ENCODE measurements at regions not wholly inside any gene's neighbourhood (a gene's known extent, or its start where the extent isn't known, plus 50 kb on each side); places are given as distances from the start of the nearest gene placed in this dataset.

DNA sequence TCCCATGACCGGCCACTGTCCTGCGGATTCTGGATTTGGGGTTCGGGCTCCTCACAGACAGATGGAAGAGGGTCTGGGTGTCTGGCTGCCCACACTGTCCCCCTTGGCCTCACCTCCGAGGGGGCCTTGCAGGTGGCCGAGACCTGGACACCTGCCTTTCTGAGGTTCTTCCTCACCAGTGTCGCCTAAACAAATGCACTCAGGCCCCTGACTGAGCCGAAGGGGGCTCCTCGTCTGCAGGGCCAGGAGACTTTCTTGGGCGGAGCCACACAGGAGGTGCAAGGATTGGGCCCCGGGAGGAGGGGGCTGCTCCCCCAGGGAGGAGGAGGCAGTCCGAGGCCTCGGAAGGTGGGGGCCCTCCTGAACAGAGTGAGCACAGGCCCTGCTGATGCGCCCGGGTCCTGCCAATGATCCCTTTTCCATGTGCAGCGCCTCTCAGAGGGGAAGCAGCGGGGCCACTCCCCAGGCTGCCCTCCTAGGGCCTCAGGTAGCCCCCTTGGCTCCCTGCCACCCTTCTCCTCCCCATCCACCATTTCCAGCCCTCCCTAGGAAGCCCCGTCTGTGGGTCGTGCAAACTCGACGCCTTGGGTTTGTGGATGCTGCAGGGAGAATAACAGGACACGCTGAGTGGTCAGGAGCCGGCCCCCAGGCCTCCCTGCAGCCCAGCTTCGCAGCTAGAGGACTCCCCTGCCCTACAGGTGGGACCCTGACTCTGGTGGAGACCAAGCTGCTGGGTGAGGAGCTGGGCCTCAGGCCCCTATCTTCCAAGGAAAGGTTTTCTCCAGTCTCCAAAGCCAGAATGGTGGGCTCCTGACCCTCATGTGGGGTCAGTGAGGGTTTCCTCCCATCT lies 63.4 kb upstream of the ZNF469 start:
- no peak for TF ChIP-seq POLR2A (IDR thresholded peaks at IDR 0.05)
- TF ChIP-seq, protein P1, sequence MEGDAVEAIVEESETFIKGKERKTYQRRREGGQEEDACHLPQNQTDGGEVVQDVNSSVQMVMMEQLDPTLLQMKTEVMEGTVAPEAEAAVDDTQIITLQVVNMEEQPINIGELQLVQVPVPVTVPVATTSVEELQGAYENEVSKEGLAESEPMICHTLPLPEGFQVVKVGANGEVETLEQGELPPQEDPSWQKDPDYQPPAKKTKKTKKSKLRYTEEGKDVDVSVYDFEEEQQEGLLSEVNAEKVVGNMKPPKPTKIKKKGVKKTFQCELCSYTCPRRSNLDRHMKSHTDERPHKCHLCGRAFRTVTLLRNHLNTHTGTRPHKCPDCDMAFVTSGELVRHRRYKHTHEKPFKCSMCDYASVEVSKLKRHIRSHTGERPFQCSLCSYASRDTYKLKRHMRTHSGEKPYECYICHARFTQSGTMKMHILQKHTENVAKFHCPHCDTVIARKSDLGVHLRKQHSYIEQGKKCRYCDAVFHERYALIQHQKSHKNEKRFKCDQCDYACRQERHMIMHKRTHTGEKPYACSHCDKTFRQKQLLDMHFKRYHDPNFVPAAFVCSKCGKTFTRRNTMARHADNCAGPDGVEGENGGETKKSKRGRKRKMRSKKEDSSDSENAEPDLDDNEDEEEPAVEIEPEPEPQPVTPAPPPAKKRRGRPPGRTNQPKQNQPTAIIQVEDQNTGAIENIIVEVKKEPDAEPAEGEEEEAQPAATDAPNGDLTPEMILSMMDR (IDR thresholded peaks at IDR 0.05) = no peak
- Histone ChIP-seq H3K4me1 (peaks cover 0 to 14% (median 4%) of the 10 kb centered on the region in 12 donors), H3K9me3 (peaks cover 0 to 2% (median 0%) of the 10 kb centered on the region in 12 donors), H3K27me3 (no peaks in the 10 kb centered on the region), H3K4me3 (no peak overlapping the region), H3K36me3 (no peaks in the 10 kb centered on the region), H3K27ac (no peak overlapping the region)
- WGBS, 4 donors = 88 to 93% (median 91%) methylated on average over 12 to 23 of the region's 23 CpGs
- intact Hi-C loops (cut with DNase I) = no loop called here
- ATAC-seq = no peak
- peak in 1 of 5 donors; percentile 44 for DNase-seq

GRCh38 chr16:88320947-88321634 lies 61.7 kb upstream of the ZNF469 start:
- H3K27me3 ChIP-seq = no peaks in the 10 kb centered on the region
- H3K4me1 ChIP-seq = peaks cover 0 to 14% (median 4%) of the 10 kb centered on the region in 12 donors
- no peak overlapping the region for H3K27ac ChIP-seq
- DNase-seq = peak in 1 of 5 donors; percentile 30
- WGBS, 4 donors = 93 to 96% (median 96%) methylated on average over 10 to 16 of the region's 16 CpGs
- intact Hi-C loops (cut with DNase I) = no loop called here
- H3K9me3 ChIP-seq = peaks cover 0 to 2% (median 0%) of the 10 kb centered on the region in 12 donors
- no peaks in the 10 kb centered on the region for H3K36me3 ChIP-seq
- ATAC-seq = no peak
- no peak overlapping the region for H3K4me3 ChIP-seq
- TF ChIP-seq, protein P1 (IDR thresholded peaks at IDR 0.05) = no peak
- no peak for TF ChIP-seq POLR2A (IDR thresholded peaks at IDR 0.05)

DNA sequence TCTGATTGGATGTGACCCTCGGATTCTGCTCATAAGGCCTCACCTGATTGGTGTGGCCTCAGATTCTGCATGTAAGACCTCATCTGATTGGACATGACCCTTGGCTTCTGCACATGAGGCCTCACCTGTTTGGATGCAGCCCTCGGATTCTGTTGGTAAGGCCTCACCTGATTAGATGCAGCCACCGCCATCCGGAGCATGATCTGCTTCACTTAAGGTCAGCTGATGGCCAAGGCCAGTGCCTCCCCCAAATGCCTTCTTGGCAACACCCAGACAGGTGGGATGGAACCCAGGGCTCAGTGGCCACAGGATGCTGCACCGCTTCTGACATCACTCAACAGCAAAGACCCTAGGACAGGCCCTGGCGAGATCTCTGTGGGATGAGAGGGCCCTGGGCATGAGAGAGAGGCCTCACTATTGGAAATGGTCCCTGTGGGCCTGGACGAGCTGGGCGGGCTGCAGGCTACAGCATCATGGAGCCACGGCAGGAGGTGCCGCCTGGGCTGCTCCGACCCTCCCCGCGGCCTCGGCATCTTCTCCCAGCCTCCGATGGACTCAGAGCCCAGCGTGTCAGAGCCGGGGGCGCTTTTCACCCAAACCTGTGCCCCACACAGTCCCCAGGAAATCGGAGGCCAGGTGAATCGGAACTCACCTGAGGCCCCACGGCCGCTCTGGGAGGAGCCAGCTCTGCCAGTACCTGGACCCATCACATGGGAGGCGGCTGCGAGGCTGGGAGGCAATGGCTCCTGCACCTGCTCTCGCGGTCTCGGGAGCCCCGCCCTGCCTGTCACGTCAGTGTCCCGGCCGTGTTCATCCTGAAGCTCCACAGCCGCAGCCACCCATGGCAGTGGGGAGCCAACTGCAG lies 60.9 kb upstream of the ZNF469 start:
- TF ChIP-seq, protein P1 (IDR thresholded peaks at IDR 0.05) = no peak
- TF ChIP-seq POLR2A (IDR thresholded peaks at IDR 0.05) = no peak

More for the DNA sequence above, 60.9 kb upstream of the ZNF469 start:
- ATAC-seq (no peak), DNase-seq (peak in 1 of 5 donors; percentile 66)
- WGBS, 4 donors = 95 to 98% (median 96%) methylated on average over 16 to 32 of the region's 32 CpGs
- H3K4me1 ChIP-seq = peaks cover 0 to 14% (median 3%) of the 10 kb centered on the region in 12 donors
- intact Hi-C loops (cut with DNase I) = no loop called here
- H3K27me3 ChIP-seq = no peaks in the 10 kb centered on the region
- no peaks in the 10 kb centered on the region for H3K36me3 ChIP-seq
- H3K4me3 ChIP-seq = no peak overlapping the region
- peaks cover 0 to 2% (median 0%) of the 10 kb centered on the region in 12 donors for H3K9me3 ChIP-seq
- no peak overlapping the region for H3K27ac ChIP-seq
